BE2C (cell line): ENCODE measurements at regions not wholly inside any gene's neighbourhood (a gene's known extent, or its start where the extent isn't known, plus 50 kb on each side); places are given as distances from the start of the nearest gene placed in this dataset.

Source experiments
- DNase-seq: peaks from one replicate; pipeline ENCODE4 v3.0.0-alpha.2; 2020
- H3K27me3 ChIP-seq: fragments of 250-450 bp; sonication (Bioruptor Pico); 2 replicates; pipeline ENCODE4 v1.5.1; 2020; ENCODE audit warnings: mild to moderate bottlenecking
- H3K36me3 ChIP-seq: fragments of 250-450 bp; sonication (Bioruptor Pico); 2 replicates; pipeline ENCODE4 v1.5.1; 2020; ENCODE audit warnings: mild to moderate bottlenecking
- H3K4me1 ChIP-seq: fragments of 250-450 bp; sonication (Bioruptor Pico); 2 replicates; pipeline ENCODE4 v1.5.1; 2020
- H3K4me3 ChIP-seq: 2 replicates; pipeline ENCODE4 v1.5.1; 2011; ENCODE audit warnings: low read depth, low read length
- H3K9me3 ChIP-seq: fragments of 250-450 bp; sonication (Bioruptor Pico); 2 replicates; pipeline ENCODE4 v1.5.1; 2020
- CTCF ChIP-seq: IDR thresholded peaks from 2 replicates; pipeline ENCODE4 v1.5.1; 2012; ENCODE audit warnings: mild to moderate bottlenecking, low read depth, low read length

- DNase-seq = no peak
- no peaks in the 10 kb centered on the region for H3K4me1 ChIP-seq
- no peaks in the 10 kb centered on the region for H3K36me3 ChIP-seq
- TF ChIP-seq CTCF = no peak
- no peak overlapping the region for H3K4me3 ChIP-seq
- no peaks in the 10 kb centered on the region for H3K9me3 ChIP-seq
- no peaks in the 10 kb centered on the region for H3K27me3 ChIP-seq
Observed at GRCh38 chr21:26784974-26785373, 60.2 kb downstream of the ADAMTS1 start.

DNA sequence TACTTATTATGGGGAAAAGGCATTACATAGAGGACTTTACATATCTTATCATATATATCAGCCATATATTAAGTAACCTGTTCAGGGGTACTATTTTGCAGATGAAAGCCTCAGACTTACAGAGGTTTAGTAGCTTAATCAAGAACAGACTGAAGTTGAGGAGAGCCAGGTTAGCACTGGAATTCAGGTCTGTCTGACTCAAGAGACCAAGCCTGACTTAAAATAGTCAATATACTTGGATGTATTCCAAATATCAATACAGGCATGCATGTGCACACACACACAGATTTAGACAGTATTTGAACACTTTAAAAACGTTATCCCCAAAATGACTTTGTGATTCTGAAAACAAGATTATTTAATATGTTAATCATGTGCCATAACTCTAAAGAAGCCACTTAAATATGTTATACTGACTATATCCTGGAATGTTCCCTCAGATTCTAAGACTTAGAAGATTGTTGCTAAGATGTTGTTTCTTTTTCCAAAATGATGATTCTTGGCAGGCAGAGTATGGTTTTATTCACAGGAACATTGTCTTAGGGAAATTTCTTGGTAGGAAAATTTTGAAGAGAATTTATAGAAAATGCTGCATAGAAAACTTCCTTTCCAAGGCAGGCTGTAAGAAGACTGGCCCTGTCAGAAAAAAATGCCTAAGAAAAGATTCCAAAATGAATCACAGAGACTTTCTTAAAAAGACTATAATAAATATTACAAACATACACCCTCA is 61.6 kb downstream of the ADAMTS1 start:
- Histone ChIP-seq H3K4me3 (no peak overlapping the region), H3K9me3 (no peaks in the 10 kb centered on the region), H3K27me3 (no peaks in the 10 kb centered on the region), H3K4me1 (no peaks in the 10 kb centered on the region), H3K36me3 (no peaks in the 10 kb centered on the region)
- DNase-seq = no peak
- no peak for TF ChIP-seq CTCF

- Histone ChIP-seq H3K9me3 (no peaks in the 10 kb centered on the region), H3K27me3 (no peaks in the 10 kb centered on the region), H3K4me3 (no peak overlapping the region), H3K36me3 (no peaks in the 10 kb centered on the region), H3K4me1 (no peaks in the 10 kb centered on the region)
- no peak for TF ChIP-seq CTCF
- DNase-seq = no peak
Observed at GRCh38 chr21:26782747-26783146, 62.5 kb downstream of the ADAMTS1 start.

DNA sequence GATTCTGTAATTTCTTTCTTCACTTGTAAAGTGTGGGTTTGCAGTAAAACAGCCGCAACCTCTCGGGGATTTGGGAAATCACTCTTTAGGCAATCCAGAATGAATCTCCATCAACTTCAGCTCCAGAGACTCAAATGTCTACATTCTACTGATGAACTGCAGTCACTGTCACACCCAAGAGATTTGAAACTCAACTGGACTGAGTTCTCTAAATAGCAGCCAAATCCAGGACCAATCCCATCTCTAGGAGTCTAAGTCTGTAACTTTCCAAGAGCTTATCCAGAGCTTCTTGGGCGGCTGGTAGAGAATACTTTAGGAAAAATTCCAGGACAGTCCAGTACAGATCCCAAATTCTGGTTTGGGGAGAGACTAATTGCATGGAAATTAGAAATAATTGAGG is 62.9 kb downstream of the ADAMTS1 start:
- no peaks in the 10 kb centered on the region for H3K36me3 ChIP-seq
- H3K27me3 ChIP-seq = no peaks in the 10 kb centered on the region
- no peak for DNase-seq
- TF ChIP-seq CTCF = no peak
- no peaks in the 10 kb centered on the region for H3K4me1 ChIP-seq
- H3K9me3 ChIP-seq = no peaks in the 10 kb centered on the region
- no peak overlapping the region for H3K4me3 ChIP-seq

DNA sequence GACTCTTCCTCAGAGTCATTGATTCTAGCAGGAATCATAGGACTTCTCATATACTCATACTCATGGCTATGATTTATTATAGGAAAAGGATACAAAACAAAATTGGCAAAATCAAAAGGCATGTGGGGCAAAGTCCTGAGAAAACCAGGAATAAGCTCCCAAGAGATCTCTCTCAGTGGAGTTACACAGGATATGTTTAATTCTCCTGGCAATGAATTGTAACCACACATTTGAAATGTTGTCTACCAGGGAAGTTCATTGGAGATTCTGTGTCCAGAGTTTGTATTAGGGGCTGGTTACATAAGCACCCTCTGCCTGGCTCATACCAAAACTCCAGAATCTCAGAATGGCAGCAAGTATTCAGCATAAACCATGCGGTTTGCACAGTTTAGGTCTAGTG is 63.9 kb downstream of the ADAMTS1 start:
- Histone ChIP-seq H3K36me3 (no peaks in the 10 kb centered on the region), H3K27me3 (no peaks in the 10 kb centered on the region), H3K4me3 (no peak overlapping the region), H3K9me3 (no peaks in the 10 kb centered on the region), H3K4me1 (no peaks in the 10 kb centered on the region)
- DNase-seq = no peak
- TF ChIP-seq CTCF = no peak

DNA sequence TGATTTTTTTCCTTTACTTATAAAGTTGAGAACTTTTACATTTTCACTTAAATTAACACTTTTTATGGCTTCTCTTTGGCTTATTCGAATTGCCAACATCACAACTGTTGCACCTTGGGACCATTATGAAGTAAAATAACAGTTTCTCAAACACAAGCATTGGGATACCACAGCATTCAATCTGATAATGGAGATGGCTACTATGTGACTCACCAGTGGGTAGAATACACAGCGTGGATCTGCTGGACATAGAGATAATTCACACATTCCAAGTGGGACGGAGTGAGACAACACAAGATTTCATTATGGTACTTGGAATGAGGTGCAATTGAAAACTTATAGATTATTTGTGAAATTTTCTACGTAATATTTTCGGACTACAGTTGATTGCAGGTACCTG is 68.0 kb downstream of the ADAMTS1 start:
- no peak for TF ChIP-seq CTCF
- Histone ChIP-seq H3K4me3 (no peak overlapping the region), H3K36me3 (no peaks in the 10 kb centered on the region), H3K4me1 (no peaks in the 10 kb centered on the region), H3K9me3 (no peaks in the 10 kb centered on the region), H3K27me3 (no peaks in the 10 kb centered on the region)
- no peak for DNase-seq
